Karpas-422 (cell line): ENCODE measurements at regions not wholly inside any gene's neighbourhood (a gene's known extent, or its start where the extent isn't known, plus 50 kb on each side); places are given as distances from the start of the nearest gene placed in this dataset.

Experiments
- DNase-seq: peaks from one replicate; pipeline ENCODE4 v3.0.0-alpha.2; 2015
- H2AFZ ChIP-seq: fragments of 200-600 bp; sonication (generic); 2 replicates; pipeline ENCODE4 v1.6.1; 2014; ENCODE audit warnings: antibody characterized with exemption, low read length, mixed read lengths
- H3K27ac ChIP-seq: fragments of 200-600 bp; sonication (generic); 2 replicates; pipeline ENCODE4 v1.5.1; 2014; ENCODE audit warnings: mild to moderate bottlenecking, low read length, moderate library complexity
- H3K27me3 ChIP-seq: fragments of 200-600 bp; sonication (generic); 2 replicates; pipeline ENCODE4 v1.6.1; 2014; ENCODE audit warnings: low read length, mixed read lengths
- H3K36me3 ChIP-seq: fragments of 200-600 bp; sonication (generic); 2 replicates; pipeline ENCODE4 v1.6.1; 2014; ENCODE audit warnings: low read length, mixed read lengths; ENCODE audit not compliant: insufficient read depth
- H3K4me1 ChIP-seq: fragments of 200-600 bp; sonication (generic); 2 replicates; pipeline ENCODE4 v1.6.1; 2014; ENCODE audit warnings: mild to moderate bottlenecking, low read length, mixed read lengths
- H3K4me2 ChIP-seq: fragments of 200-600 bp; sonication (generic); 2 replicates; pipeline ENCODE4 v1.6.1; 2014; ENCODE audit warnings: low read length, low read depth, mild to moderate bottlenecking; ENCODE audit not compliant: poor library complexity, severe bottlenecking
- H3K4me3 ChIP-seq: fragments of 200-600 bp; sonication (generic); 2 replicates; pipeline ENCODE4 v1.5.1; 2014; ENCODE audit warnings: mild to moderate bottlenecking, antibody characterized with exemption, low read length, mixed read lengths
- H3K79me2 ChIP-seq: fragments of 200-600 bp; sonication (generic); 2 replicates; pipeline ENCODE4 v1.6.1; 2014; ENCODE audit warnings: mild to moderate bottlenecking, low read length, mixed read lengths
- H3K9ac ChIP-seq: fragments of 200-600 bp; sonication (generic); 2 replicates; pipeline ENCODE4 v1.6.0; 2014; ENCODE audit warnings: low read length
- H3K9me2 ChIP-seq: fragments of 200-600 bp; sonication (generic), shearing (Covaris generic); replicated peaks from 2 replicates; pipeline ENCODE4 v1.6.0; 2014; ENCODE audit warnings: mild to moderate bottlenecking, low read length, moderate library complexity; ENCODE audit not compliant: insufficient read depth
- H3K9me3 ChIP-seq: fragments of 300-700, 200-600 bp; sonication (generic); 2 replicates; pipeline ENCODE4 v1.6.1; 2014; ENCODE audit warnings: low read length, mixed read lengths
- H4K20me1 ChIP-seq: fragments of 200-600 bp; sonication (generic); 2 replicates; pipeline ENCODE4 v1.6.1; 2014; ENCODE audit warnings: mild to moderate bottlenecking, antibody characterized with exemption, low read length, low read depth; ENCODE audit not compliant: insufficient read depth

DNA sequence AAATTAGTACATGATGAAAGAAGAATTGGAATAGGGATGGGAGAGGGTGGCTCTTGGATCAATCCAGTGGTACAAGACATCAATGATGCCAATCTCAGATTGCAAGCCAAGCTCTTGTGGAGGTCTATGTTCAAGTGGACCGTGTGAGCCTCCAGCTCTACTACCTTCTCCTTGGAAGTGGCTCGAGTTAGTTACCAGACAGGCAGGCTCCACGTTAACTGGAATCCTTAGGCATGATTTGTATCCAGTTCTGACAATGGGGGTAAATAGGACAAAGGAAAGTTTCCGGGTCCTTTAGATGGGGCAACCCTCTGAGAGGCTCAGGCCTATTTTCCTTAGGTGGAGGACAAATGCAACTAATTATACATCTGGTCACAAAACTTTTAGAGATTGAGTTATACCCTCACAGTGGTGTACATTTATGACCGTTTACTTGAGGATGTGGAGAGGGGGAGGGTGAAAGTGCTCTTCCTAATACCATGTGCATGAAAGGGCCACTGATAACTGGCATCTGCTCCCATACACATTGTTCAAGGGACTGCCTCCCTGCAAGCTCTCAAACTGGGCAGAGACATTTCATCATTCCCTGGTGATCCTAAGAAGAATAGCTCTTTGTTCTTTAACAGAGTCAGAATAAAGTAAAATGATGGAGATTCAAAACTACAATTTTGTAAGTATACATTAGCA, 180.2 kb downstream of the SOCS6 start:
- H3K4me3 ChIP-seq, result no peak overlapping the region
- no peak for DNase-seq
- no peaks in the 10 kb centered on the region for H3K36me3 ChIP-seq
- no peak overlapping the region for H3K4me2 ChIP-seq
- no peaks in the 10 kb centered on the region for H3K79me2 ChIP-seq
- H3K4me1 ChIP-seq, result no peaks in the 10 kb centered on the region
- no peak overlapping the region for H3K9ac ChIP-seq
- no peak overlapping the region for H2AFZ ChIP-seq
- H3K27me3 ChIP-seq, result no peaks in the 10 kb centered on the region
- no peaks in the 10 kb centered on the region for H3K9me3 ChIP-seq
- H3K9me2 ChIP-seq, result no peaks in the 10 kb centered on the region
- no peaks in the 10 kb centered on the region for H4K20me1 ChIP-seq
- no peak overlapping the region for H3K27ac ChIP-seq

DNA sequence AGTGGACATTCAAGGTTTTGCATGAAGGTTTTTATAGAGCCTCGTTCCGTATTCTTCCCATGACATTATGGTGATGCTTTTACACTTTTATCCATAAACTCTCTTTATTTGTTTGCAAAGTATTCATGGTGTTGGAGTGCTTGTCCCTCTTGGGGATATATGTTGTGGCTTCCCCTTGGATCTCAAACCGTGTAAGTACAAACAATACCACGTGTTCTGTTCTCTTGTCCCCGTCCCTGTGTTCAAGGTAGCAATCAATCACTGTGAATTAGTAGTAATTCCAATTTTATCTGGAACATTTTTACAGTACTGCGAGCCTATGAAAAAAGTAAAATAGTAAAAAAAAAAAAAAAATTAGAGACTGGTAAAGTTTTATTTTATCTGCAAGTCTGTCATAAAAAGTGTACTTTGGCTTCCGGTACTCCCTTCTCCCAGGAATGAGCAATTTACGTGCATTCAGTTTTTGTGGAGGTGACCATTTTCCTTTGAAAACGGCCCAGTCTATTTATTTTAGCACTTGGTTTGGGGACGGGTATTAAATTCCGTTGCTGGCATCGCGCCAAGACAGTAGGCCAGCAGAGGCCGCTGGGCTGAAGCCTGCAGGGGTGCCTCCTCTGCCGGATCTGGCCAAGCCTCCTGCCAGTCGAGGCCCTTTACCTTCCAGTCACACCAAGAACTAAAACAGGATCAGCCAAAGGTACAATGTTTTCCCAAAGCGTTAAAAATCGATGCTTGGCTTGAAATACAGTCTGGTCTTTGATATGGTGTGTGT, 175.7 kb downstream of the SOCS6 start:
- Histone ChIP-seq H3K4me3 (no peak overlapping the region), H3K27ac (no peak overlapping the region), H3K27me3 (no peaks in the 10 kb centered on the region), H3K4me1 (no peaks in the 10 kb centered on the region), H3K36me3 (no peaks in the 10 kb centered on the region), H3K9me2 (no peaks in the 10 kb centered on the region), H4K20me1 (no peaks in the 10 kb centered on the region), H3K9me3 (no peaks in the 10 kb centered on the region), H2AFZ (no peak overlapping the region), H3K4me2 (no peak overlapping the region), H3K9ac (no peak overlapping the region), H3K79me2 (no peaks in the 10 kb centered on the region)
- no peak for DNase-seq

GRCh38 chr18:70463085-70463484, 174.2 kb downstream of the SOCS6 start:
- H3K9me2 ChIP-seq, result no peaks in the 10 kb centered on the region
- H4K20me1 ChIP-seq, result no peaks in the 10 kb centered on the region
- H3K27ac ChIP-seq, result no peak overlapping the region
- DNase-seq, result no peak
- no peaks in the 10 kb centered on the region for H3K9me3 ChIP-seq
- H3K9ac ChIP-seq, result no peak overlapping the region
- H3K4me1 ChIP-seq, result no peaks in the 10 kb centered on the region
- no peak overlapping the region for H3K4me3 ChIP-seq
- no peaks in the 10 kb centered on the region for H3K27me3 ChIP-seq
- H3K36me3 ChIP-seq, result no peaks in the 10 kb centered on the region
- H2AFZ ChIP-seq, result no peak overlapping the region
- H3K79me2 ChIP-seq, result no peaks in the 10 kb centered on the region
- H3K4me2 ChIP-seq, result no peak overlapping the region

GRCh38 chr18:70462078-70462439, 173.2 kb downstream of the SOCS6 start:
- no peak overlapping the region for H3K4me2 ChIP-seq
- no peaks in the 10 kb centered on the region for H3K36me3 ChIP-seq
- no peak overlapping the region for H2AFZ ChIP-seq
- no peak overlapping the region for H3K27ac ChIP-seq
- H4K20me1 ChIP-seq, result no peaks in the 10 kb centered on the region
- H3K4me1 ChIP-seq, result no peaks in the 10 kb centered on the region
- H3K9me2 ChIP-seq, result no peaks in the 10 kb centered on the region
- H3K79me2 ChIP-seq, result no peaks in the 10 kb centered on the region
- no peak overlapping the region for H3K4me3 ChIP-seq
- no peak for DNase-seq
- no peak overlapping the region for H3K9ac ChIP-seq
- no peaks in the 10 kb centered on the region for H3K27me3 ChIP-seq
- no peaks in the 10 kb centered on the region for H3K9me3 ChIP-seq

GRCh38 chr18:70461323-70462077, 172.7 kb downstream of the SOCS6 start:
- Histone ChIP-seq H3K27me3 (no peaks in the 10 kb centered on the region), H3K4me1 (no peaks in the 10 kb centered on the region), H3K4me3 (no peak overlapping the region), H3K9me2 (no peaks in the 10 kb centered on the region), H2AFZ (no peak overlapping the region), H3K9me3 (no peaks in the 10 kb centered on the region), H3K4me2 (no peak overlapping the region), H3K27ac (no peak overlapping the region), H4K20me1 (no peaks in the 10 kb centered on the region), H3K9ac (no peak overlapping the region), H3K36me3 (no peaks in the 10 kb centered on the region), H3K79me2 (no peaks in the 10 kb centered on the region)
- DNase-seq, result no peak

DNA sequence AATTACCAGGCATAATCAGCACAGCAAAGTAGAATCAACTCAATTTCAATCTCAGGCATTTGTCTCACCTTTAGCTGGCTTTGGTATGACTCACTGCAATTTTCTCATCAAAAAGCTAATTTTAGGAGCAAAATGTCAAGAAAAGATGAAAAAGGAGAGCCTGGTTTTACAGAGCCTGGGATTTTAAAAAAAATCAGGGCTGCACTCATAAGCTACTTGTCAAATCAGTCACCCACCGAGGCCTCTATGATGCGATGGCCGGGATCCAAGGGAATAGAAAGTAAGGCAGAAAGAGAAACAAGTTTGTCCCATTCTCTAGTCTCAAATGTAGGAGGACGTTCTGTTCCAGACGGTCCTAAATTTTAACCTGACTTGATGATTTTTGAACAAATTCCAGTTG, 170.9 kb downstream of the SOCS6 start:
- DNase-seq, result no peak
- Histone ChIP-seq H3K4me3 (no peak overlapping the region), H3K79me2 (no peaks in the 10 kb centered on the region), H3K4me1 (peaks cover 6% of the 10 kb centered on the region), H3K27ac (no peak overlapping the region), H3K9me3 (no peaks in the 10 kb centered on the region), H4K20me1 (no peaks in the 10 kb centered on the region), H3K9me2 (no peaks in the 10 kb centered on the region), H3K27me3 (no peaks in the 10 kb centered on the region), H2AFZ (no peak overlapping the region), H3K9ac (no peak overlapping the region), H3K36me3 (no peaks in the 10 kb centered on the region), H3K4me2 (no peak overlapping the region)

- no peak for DNase-seq
- Histone ChIP-seq H3K4me3 (no peak overlapping the region), H3K36me3 (no peaks in the 10 kb centered on the region), H3K4me1 (peaks cover 6% of the 10 kb centered on the region), H3K9ac (no peak overlapping the region), H2AFZ (no peak overlapping the region), H3K27ac (no peak overlapping the region), H3K4me2 (no peak overlapping the region), H3K9me3 (no peaks in the 10 kb centered on the region), H3K79me2 (no peaks in the 10 kb centered on the region), H4K20me1 (no peaks in the 10 kb centered on the region), H3K9me2 (no peaks in the 10 kb centered on the region), H3K27me3 (no peaks in the 10 kb centered on the region)
Observed at GRCh38 chr18:70459251-70459650, 170.4 kb downstream of the SOCS6 start.

DNA sequence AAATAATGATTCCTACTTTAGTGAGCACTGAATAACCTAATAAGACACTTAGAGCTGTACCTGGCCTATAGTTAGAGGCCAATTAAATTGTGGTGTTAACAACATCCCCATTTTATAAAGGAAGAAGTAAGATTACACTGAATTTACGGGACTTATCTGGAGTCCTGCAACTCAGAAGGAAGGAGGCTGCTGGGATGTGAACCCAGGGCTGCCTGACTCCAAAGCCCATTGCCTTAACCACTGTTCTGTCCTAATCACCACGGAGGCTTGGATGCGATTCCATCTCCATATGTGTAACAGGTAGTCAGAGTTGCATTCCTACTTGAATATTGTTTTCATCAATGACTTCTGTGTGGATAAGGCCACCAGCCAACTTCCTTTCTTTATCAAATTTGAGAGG, 168.9 kb downstream of the SOCS6 start:
- no peaks in the 10 kb centered on the region for H3K27me3 ChIP-seq
- H2AFZ ChIP-seq, result no peak overlapping the region
- no peaks in the 10 kb centered on the region for H3K79me2 ChIP-seq
- H4K20me1 ChIP-seq, result no peaks in the 10 kb centered on the region
- no peak overlapping the region for H3K4me3 ChIP-seq
- no peak overlapping the region for H3K9ac ChIP-seq
- no peak for DNase-seq
- H3K4me1 ChIP-seq, result peaks cover 6% of the 10 kb centered on the region
- H3K36me3 ChIP-seq, result no peaks in the 10 kb centered on the region
- no peaks in the 10 kb centered on the region for H3K9me2 ChIP-seq
- no peak overlapping the region for H3K4me2 ChIP-seq
- H3K27ac ChIP-seq, result no peak overlapping the region
- no peaks in the 10 kb centered on the region for H3K9me3 ChIP-seq
